Right lobe of liver (tissue), 4 donors: ENCODE measurements at regions not wholly inside any gene's neighbourhood (a gene's known extent, or its start where the extent isn't known, plus 50 kb on each side); places are given as distances from the start of the nearest gene placed in this dataset.

ENCODE experiments used
- CTCF ChIP-seq, 4 donors: fragments of 200-600 bp in 3 of 4; fragments of 450-650 bp in 1 of 4; IDR thresholded peaks; one replicate each; pipeline versions ENCODE4 v1.5.1 to v1.8.0; 2016 to 2022; ENCODE audit warnings: antibody characterized with exemption in 4 of 4, mild to moderate bottlenecking in 2 of 4
- POLR2A ChIP-seq: fragments of 450-650 bp; IDR thresholded peaks from one replicate; pipeline ENCODE4 v1.6.1; 2017; ENCODE audit warnings: antibody characterized with exemption, mild to moderate bottlenecking
- donor health status: DM: no; HTN: no; CAD: no.
- donor health status: DM: no; HTN: no; CAD: no.
- donor health status: DM: no; HTN: yes; CAD: no.

GRCh38 chr2:166812166-166812891 is 76.0 kb upstream of the XIRP2 start:
- TF ChIP-seq CTCF (IDR thresholded peaks at IDR 0.05), result no peak
- TF ChIP-seq POLR2A, result no peak
